ENCODE measurements at regions not wholly inside any gene's neighbourhood (a gene's known extent, or its start where the extent isn't known, plus 50 kb on each side); places are given as distances from the start of the nearest gene placed in this dataset.
"Not testable (repeated sequence)": the region's sequence is repeated elsewhere in the genome, so short reads cannot be mapped to it uniquely, and the experiment has no call there.

- no peak overlapping the region for H3K4me3 ChIP-seq
- no peaks in the 10 kb centered on the region for H3K4me1 ChIP-seq
- no peak for DNase-seq (ENCODE audit: extremely low spot score)
- no peaks in the 10 kb centered on the region for H3K36me3 ChIP-seq
- intact Hi-C loops (cut with DNase I), result no loop called here
- 85% methylated on average over 4 of the region's 4 CpGs for WGBS
- H3K27me3 ChIP-seq, result no peaks in the 10 kb centered on the region
- TF ChIP-seq CTCF (IDR thresholded peaks at IDR 0.05) (no peak), EP300 (IDR thresholded peaks at IDR 0.05) (no peak), POLR2AphosphoS5 (IDR thresholded peaks at IDR 0.05) (no peak), POLR2A (IDR thresholded peaks at IDR 0.05; ENCODE audit: low read depth) (no peak)
- no peaks in the 10 kb centered on the region for H3K9me3 ChIP-seq
- no peak overlapping the region for H3K27ac ChIP-seq (replicated peaks in 1 of 4)
Measured at GRCh38 chr9:97096793-97097192, 57.9 kb upstream of the CTSV start.

GRCh38 chr9:97089361-97089760 lies 50.4 kb upstream of the CTSV start:
- H3K4me1 ChIP-seq; intact Hi-C loops (cut with DNase I): not testable (repeated sequence)
- 63% methylated on average over 3 of the region's 3 CpGs for WGBS

More at GRCh38 chr9:97089361-97089760, 50.4 kb upstream of the CTSV start:
- H3K36me3 ChIP-seq; H3K9me3 ChIP-seq; H3K4me3 ChIP-seq; DNase-seq (ENCODE audit: extremely low spot score); H3K27ac ChIP-seq (replicated peaks in 1 of 4): not testable (repeated sequence)
- peaks cover 0 to 19% (median 0%) of the 10 kb centered on the region in 4 donors for H3K27me3 ChIP-seq

Small RNAs in the stretch of these regions (small RNA-seq; reads per million reads assigned to genes)
- gene RNU6-798P, result 0 reads per million in 3 donors

Measured in esophagus muscularis mucosa (tissue), 4 donors.